Ovary (tissue), 7 donors: ENCODE measurements at regions not wholly inside any gene's neighbourhood (a gene's known extent, or its start where the extent isn't known, plus 50 kb on each side); places are given as distances from the start of the nearest gene placed in this dataset.

Experiments
- DNase-seq, 5 donors: peaks; one replicate each; pipeline ENCODE4 v3.0.0-alpha.2; 2019 to 2020
- H3K27ac ChIP-seq, 2 donors: fragments of 200-600 bp; one replicate each; pipeline versions ENCODE4 v1.5.1 to v1.8.0; 2019 to 2022
- H3K27me3 ChIP-seq: fragments of 200-600 bp; one replicate; pipeline ENCODE4 v1.8.0; 2022
- H3K36me3 ChIP-seq: fragments of 200-600 bp; sonication (generic); one replicate; pipeline ENCODE4 v1.5.1; 2019
- H3K4me1 ChIP-seq: one replicate; pipeline ENCODE4 v1.8.1; 2013; ENCODE audit warnings: mild to moderate bottlenecking, moderate library complexity; ENCODE audit not compliant: insufficient read depth
- H3K4me3 ChIP-seq: fragments of 200-600 bp; sonication (generic); one replicate; pipeline ENCODE4 v1.5.1; 2017
- H3K9me3 ChIP-seq, 2 donors: fragments of 200-600 bp in 1 of 2; sonication (generic) in 1 of 2; one replicate each; pipeline versions ENCODE4 v1.5.1 to v1.8.1; 2013 to 2019; ENCODE audit warnings: mild to moderate bottlenecking in 1 of 2, moderate library complexity in 1 of 2
- EP300 ChIP-seq: sonication (generic); formaldehyde crosslinking; IDR thresholded peaks from one replicate; pipeline ENCODE4 v1.6.1; 2017; ENCODE audit warnings: antibody characterized with exemption
- POLR2A ChIP-seq: fragments of 450-650 bp; IDR thresholded peaks from one replicate; pipeline ENCODE4 v1.6.1; 2017; ENCODE audit warnings: antibody characterized with exemption, mild to moderate bottlenecking, moderate library complexity
- WGBS, 3 donors: extraction: QIAGEN DNeasy Blood & Tissue Kit in 1 of 3; methylation state at CpG; one replicate each; pipeline versions ENCODE4 v1.1.5 to v1.1.7; 2013 to 2017; 5-methylcytosine and 5-hydroxymethylcytosine counted together
- intact Hi-C, 4 donors: fragments of 100-400 bp; cut with DNase I; formaldehyde crosslinking; loops; one replicate each; pipeline versions ENCODE4 v1.11.0 to v1.15.1; 2022 to 2023
- TF ChIP-seq, protein P1 (sequence below), 3 donors: fragments of 450-650 bp in 2 of 3; fragments of 200-600 bp in 1 of 3; IDR thresholded peaks; one replicate each; pipeline versions ENCODE4 v1.5.1 to v1.8.0; 2016 to 2022; ENCODE audit warnings: antibody characterized with exemption in 3 of 3, mild to moderate bottlenecking in 1 of 3
- donor health status: DM: no; HTN: no; CAD: no; lungs with moderate emphysema.
- donor health status: DM: no; HTN: no; CAD: no.
- donor health status: Bipolar disorder and iron deficiency.
- donor health status: DM: no; HTN: no; CAD: no.
- donor health status: DM: yes; HTN: yes; CAD: no.

GRCh38 chr3:83096-83495 is 113.5 kb upstream of the CHL1 start:
- intact Hi-C loops: no loop called here

DNA sequence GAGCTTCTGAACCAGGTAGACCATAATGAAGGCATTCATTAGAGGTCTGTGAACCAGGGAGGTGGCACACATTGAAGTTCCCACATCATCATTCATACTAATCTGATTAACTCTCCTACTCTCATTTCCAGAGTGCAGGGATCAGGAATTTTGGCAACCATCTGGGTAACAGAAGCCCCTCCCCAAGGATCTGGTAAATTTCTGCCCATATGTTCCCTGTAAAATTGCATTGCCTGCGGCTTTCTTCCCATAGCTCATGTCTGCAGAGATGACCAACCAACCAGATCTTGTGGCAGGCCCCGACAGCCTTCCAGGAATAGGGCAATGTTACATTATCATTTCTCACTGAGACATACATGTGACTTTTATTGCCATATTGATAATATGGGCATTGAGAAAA is 111.4 kb upstream of the CHL1 start:
- H3K4me1 ChIP-seq: no peaks in the 10 kb centered on the region
- TF ChIP-seq, protein P1, sequence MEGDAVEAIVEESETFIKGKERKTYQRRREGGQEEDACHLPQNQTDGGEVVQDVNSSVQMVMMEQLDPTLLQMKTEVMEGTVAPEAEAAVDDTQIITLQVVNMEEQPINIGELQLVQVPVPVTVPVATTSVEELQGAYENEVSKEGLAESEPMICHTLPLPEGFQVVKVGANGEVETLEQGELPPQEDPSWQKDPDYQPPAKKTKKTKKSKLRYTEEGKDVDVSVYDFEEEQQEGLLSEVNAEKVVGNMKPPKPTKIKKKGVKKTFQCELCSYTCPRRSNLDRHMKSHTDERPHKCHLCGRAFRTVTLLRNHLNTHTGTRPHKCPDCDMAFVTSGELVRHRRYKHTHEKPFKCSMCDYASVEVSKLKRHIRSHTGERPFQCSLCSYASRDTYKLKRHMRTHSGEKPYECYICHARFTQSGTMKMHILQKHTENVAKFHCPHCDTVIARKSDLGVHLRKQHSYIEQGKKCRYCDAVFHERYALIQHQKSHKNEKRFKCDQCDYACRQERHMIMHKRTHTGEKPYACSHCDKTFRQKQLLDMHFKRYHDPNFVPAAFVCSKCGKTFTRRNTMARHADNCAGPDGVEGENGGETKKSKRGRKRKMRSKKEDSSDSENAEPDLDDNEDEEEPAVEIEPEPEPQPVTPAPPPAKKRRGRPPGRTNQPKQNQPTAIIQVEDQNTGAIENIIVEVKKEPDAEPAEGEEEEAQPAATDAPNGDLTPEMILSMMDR (IDR thresholded peaks at IDR 0.05): no peak
- no peak for TF ChIP-seq EP300
- TF ChIP-seq POLR2A: no peak
- intact Hi-C loops: no loop called here
- no peak overlapping the region for H3K4me3 ChIP-seq
- no peaks in the 10 kb centered on the region for H3K27me3 ChIP-seq
- no peak overlapping the region for H3K27ac ChIP-seq
- no peak for DNase-seq
- H3K36me3 ChIP-seq: no peaks in the 10 kb centered on the region
- no peaks in the 10 kb centered on the region for H3K9me3 ChIP-seq
- 83 to 88% (median 86%) methylated on average over 2 of the region's 2 CpGs for WGBS, 3 donors

More at GRCh38 chr3:83096-83495, 113.5 kb upstream of the CHL1 start:
- no peaks in the 10 kb centered on the region for H3K27me3 ChIP-seq
- no peaks in the 10 kb centered on the region for H3K9me3 ChIP-seq
- no peaks in the 10 kb centered on the region for H3K4me1 ChIP-seq
- WGBS, 3 donors: 44 to 75% (median 62%) methylated on average over 2 of the region's 2 CpGs
- TF ChIP-seq, protein P1 (IDR thresholded peaks at IDR 0.05): no peak
- TF ChIP-seq EP300: no peak
- no peak for TF ChIP-seq POLR2A
- no peak for DNase-seq
- no peaks in the 10 kb centered on the region for H3K36me3 ChIP-seq
- H3K4me3 ChIP-seq: no peak overlapping the region
- H3K27ac ChIP-seq: no peak overlapping the region

GRCh38 chr3:88267-88666 is 108.3 kb upstream of the CHL1 start:
- no peaks in the 10 kb centered on the region for H3K9me3 ChIP-seq
- H3K27me3 ChIP-seq: no peaks in the 10 kb centered on the region
- H3K4me1 ChIP-seq: no peaks in the 10 kb centered on the region
- 60 to 91% (median 79%) methylated on average over 1 of the region's 1 CpG for WGBS, 3 donors
- H3K4me3 ChIP-seq: no peak overlapping the region
- DNase-seq: no peak
- no peaks in the 10 kb centered on the region for H3K36me3 ChIP-seq
- no peak overlapping the region for H3K27ac ChIP-seq
- no peak for TF ChIP-seq EP300
- no peak for TF ChIP-seq POLR2A
- TF ChIP-seq, protein P1 (IDR thresholded peaks at IDR 0.05): no peak
- intact Hi-C loops: no loop called here

GRCh38 chr3:93746-94145 is 102.8 kb upstream of the CHL1 start:
- H3K4me3 ChIP-seq: no peak overlapping the region
- H3K36me3 ChIP-seq: no peaks in the 10 kb centered on the region
- no peak overlapping the region for H3K27ac ChIP-seq
- WGBS, 3 donors: 91 to 94% (median 94%) methylated on average over 7 of the region's 7 CpGs
- H3K9me3 ChIP-seq: no peaks in the 10 kb centered on the region
- H3K27me3 ChIP-seq: no peaks in the 10 kb centered on the region
- DNase-seq: no peak
- TF ChIP-seq POLR2A: no peak
- TF ChIP-seq EP300: no peak
- TF ChIP-seq, protein P1 (IDR thresholded peaks at IDR 0.05): no peak
- intact Hi-C loops: no loop called here
- H3K4me1 ChIP-seq: no peaks in the 10 kb centered on the region

GRCh38 chr3:96259-96658 is 100.3 kb upstream of the CHL1 start:
- no peak overlapping the region for H3K27ac ChIP-seq
- no peaks in the 10 kb centered on the region for H3K27me3 ChIP-seq
- no peak for DNase-seq
- H3K4me3 ChIP-seq: no peak overlapping the region
- WGBS, 3 donors: 83 to 85% (median 84%) methylated on average over 4 of the region's 4 CpGs
- H3K4me1 ChIP-seq: no peaks in the 10 kb centered on the region
- no peaks in the 10 kb centered on the region for H3K9me3 ChIP-seq
- intact Hi-C loops: no loop called here
- TF ChIP-seq POLR2A (no peak), EP300 (no peak)
- TF ChIP-seq, protein P1 (IDR thresholded peaks at IDR 0.05): no peak
- H3K36me3 ChIP-seq: no peaks in the 10 kb centered on the region
